ENCODE measurements at regions not wholly inside any gene's neighbourhood (a gene's known extent, or its start where the extent isn't known, plus 50 kb on each side); places are given as distances from the start of the nearest gene placed in this dataset.

DNA sequence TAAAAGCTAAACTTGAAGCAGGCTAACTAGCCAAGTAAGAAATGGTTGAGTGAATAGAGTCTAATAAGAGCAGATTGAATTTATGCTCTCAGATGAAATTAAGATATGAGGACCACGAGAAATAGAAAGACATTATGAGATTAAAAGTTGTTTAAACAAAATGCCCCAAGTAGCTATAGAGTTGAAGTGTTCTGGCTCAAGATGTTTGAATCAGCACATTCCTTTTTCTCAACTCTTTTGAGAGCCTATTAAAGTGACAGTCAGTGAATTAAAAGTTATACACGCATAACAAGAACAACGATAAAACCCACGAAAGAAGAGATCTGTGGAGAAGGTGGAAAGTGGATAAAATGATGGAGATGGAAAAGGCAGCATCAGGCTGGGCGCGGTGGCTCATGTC, 322.2 kb upstream of the ANKRD30A start:
- TF ChIP-seq CTCF (IDR thresholded peaks at IDR 0.05) (no peak), POLR2A (IDR thresholded peaks at IDR 0.05) (no peak)
